ENCODE measurements at regions not wholly inside any gene's neighbourhood (a gene's known extent, or its start where the extent isn't known, plus 50 kb on each side); places are given as distances from the start of the nearest gene placed in this dataset.

- intact Hi-C loops (cut with DNase I) = no loop called here
- no peak overlapping the region for H3K27ac ChIP-seq (ENCODE audit: low read depth in 2 of 2, low read length in 2 of 2)
- H3K4me1 ChIP-seq (ENCODE audit: control insufficient read depth in 2 of 3, insufficient read depth in 2 of 3, low read depth in 1 of 3, low read length in 3 of 3) = no peaks in the 10 kb centered on the region
- H3K9me3 ChIP-seq (ENCODE audit: control insufficient read depth in 2 of 3, insufficient read depth in 1 of 3, low read length in 3 of 3) = no peaks in the 10 kb centered on the region
- FAIRE-seq (no peak), DNase-seq (no peak)
- H3K9ac ChIP-seq (ENCODE audit: low read length in 3 of 3) = no peak overlapping the region
- H3K27me3 ChIP-seq (ENCODE audit: control insufficient read depth, insufficient read depth, low read length) = peaks cover 26% of the 10 kb centered on the region
- TF ChIP-seq, protein P1, sequence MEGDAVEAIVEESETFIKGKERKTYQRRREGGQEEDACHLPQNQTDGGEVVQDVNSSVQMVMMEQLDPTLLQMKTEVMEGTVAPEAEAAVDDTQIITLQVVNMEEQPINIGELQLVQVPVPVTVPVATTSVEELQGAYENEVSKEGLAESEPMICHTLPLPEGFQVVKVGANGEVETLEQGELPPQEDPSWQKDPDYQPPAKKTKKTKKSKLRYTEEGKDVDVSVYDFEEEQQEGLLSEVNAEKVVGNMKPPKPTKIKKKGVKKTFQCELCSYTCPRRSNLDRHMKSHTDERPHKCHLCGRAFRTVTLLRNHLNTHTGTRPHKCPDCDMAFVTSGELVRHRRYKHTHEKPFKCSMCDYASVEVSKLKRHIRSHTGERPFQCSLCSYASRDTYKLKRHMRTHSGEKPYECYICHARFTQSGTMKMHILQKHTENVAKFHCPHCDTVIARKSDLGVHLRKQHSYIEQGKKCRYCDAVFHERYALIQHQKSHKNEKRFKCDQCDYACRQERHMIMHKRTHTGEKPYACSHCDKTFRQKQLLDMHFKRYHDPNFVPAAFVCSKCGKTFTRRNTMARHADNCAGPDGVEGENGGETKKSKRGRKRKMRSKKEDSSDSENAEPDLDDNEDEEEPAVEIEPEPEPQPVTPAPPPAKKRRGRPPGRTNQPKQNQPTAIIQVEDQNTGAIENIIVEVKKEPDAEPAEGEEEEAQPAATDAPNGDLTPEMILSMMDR (IDR thresholded peaks at IDR 0.05; ENCODE audit: borderline replicate concordance, extremely low read depth, insufficient read depth) = no peak
- no peaks in the 10 kb centered on the region for H3K36me3 ChIP-seq (ENCODE audit: control insufficient read depth in 2 of 3, insufficient read depth in 3 of 3, low read length in 3 of 3)
- H3K4me3 ChIP-seq (ENCODE audit: low read length in 3 of 3) = no peak overlapping the region
Measured at GRCh38 chr17:79186406-79186805, 111.8 kb downstream of the ENGASE start.

- intact Hi-C loops (cut with DNase I) = no loop called here
- TF ChIP-seq, protein P1 (IDR thresholded peaks at IDR 0.05; ENCODE audit: borderline replicate concordance, extremely low read depth, insufficient read depth) = no peak
- Histone ChIP-seq H3K27ac (ENCODE audit: low read depth in 2 of 2, low read length in 2 of 2) (no peak overlapping the region), H3K27me3 (ENCODE audit: control insufficient read depth, insufficient read depth, low read length) (peaks cover 26% of the 10 kb centered on the region), H3K9ac (ENCODE audit: low read length in 3 of 3) (no peak overlapping the region), H3K36me3 (ENCODE audit: control insufficient read depth in 2 of 3, insufficient read depth in 3 of 3, low read length in 3 of 3) (no peaks in the 10 kb centered on the region), H3K4me3 (ENCODE audit: low read length in 3 of 3) (no peak overlapping the region), H3K9me3 (ENCODE audit: control insufficient read depth in 2 of 3, insufficient read depth in 1 of 3, low read length in 3 of 3) (no peaks in the 10 kb centered on the region), H3K4me1 (ENCODE audit: control insufficient read depth in 2 of 3, insufficient read depth in 2 of 3, low read depth in 1 of 3, low read length in 3 of 3) (no peaks in the 10 kb centered on the region)
- no peak for FAIRE-seq
- DNase-seq = no peak
Measured at GRCh38 chr17:79185671-79186070, 111.0 kb downstream of the ENGASE start.

DNA sequence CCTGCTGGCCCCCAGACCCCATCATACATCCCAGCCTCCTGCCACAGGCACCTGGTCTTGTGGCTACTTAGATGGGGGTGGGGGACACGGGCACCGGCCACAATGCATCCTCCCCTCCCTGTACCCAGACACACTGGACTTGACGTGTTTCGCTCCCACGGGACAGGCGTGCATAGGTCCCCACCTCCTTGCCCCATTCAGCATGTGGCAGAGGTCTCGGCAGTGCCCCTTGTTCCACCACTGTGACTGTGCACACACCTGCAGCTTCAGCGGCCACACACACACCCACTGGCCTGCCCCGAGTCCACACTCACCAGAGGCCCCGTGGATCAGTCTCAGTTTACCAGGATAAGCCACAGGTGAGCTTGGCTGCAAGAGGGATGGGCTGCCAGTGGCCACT lies 109.6 kb downstream of the ENGASE start:
- peaks cover 25% of the 10 kb centered on the region for H3K27me3 ChIP-seq (ENCODE audit: control insufficient read depth, insufficient read depth, low read length)
- FAIRE-seq = no peak

More for the DNA sequence above, 109.6 kb downstream of the ENGASE start:
- Histone ChIP-seq H3K27ac (ENCODE audit: low read depth in 2 of 2, low read length in 2 of 2) (no peak overlapping the region), H3K9me3 (ENCODE audit: control insufficient read depth in 2 of 3, insufficient read depth in 1 of 3, low read length in 3 of 3) (no peaks in the 10 kb centered on the region), H3K36me3 (ENCODE audit: control insufficient read depth in 2 of 3, insufficient read depth in 3 of 3, low read length in 3 of 3) (no peaks in the 10 kb centered on the region), H3K4me3 (ENCODE audit: low read length in 3 of 3) (no peak overlapping the region), H3K4me1 (ENCODE audit: control insufficient read depth in 2 of 3, insufficient read depth in 2 of 3, low read depth in 1 of 3, low read length in 3 of 3) (no peaks in the 10 kb centered on the region), H3K9ac (ENCODE audit: low read length in 3 of 3) (no peak overlapping the region)
- intact Hi-C loops (cut with DNase I) = no loop called here
- TF ChIP-seq, protein P1 (IDR thresholded peaks at IDR 0.05; ENCODE audit: borderline replicate concordance, extremely low read depth, insufficient read depth) = no peak
- DNase-seq = peak in 2 of 5 donors; percentile 47 to 50

Data from kidney (tissue), 13 donors.